ENCODE measurements at regions not wholly inside any gene's neighbourhood (a gene's known extent, or its start where the extent isn't known, plus 50 kb on each side); places are given as distances from the start of the nearest gene placed in this dataset.

GRCh38 chr5:21672911-21673310 is 1180.2 kb downstream of the CDH12 start (continued):
- TF ChIP-seq MAFF (IDR thresholded peaks at IDR 0.05; ENCODE audit: low read depth, low read length) (no peak), ZNF773 (CRISPR knock-in tag; IDR thresholded peaks at IDR 0.05; ENCODE audit: borderline replicate concordance) (no peak)

GRCh38 chr5:21672360-21672759 is 1180.8 kb downstream of the CDH12 start:
- DNase-seq (ENCODE audit: low spot score) (no peak), ATAC-seq (no peak), FAIRE-seq (no peak)
- in situ Hi-C loops (cut with HindIII; ENCODE audit: extremely low pct_ligation_motif_present, low pct_unique_long_range_greater_than_20kb) (no loop called here), intact Hi-C loops (cut with micrococcal nuclease; ENCODE audit: unreplicated experiment) (no loop called here)
- TF ChIP-seq ZNF660 (CRISPR knock-in tag; IDR thresholded peaks at IDR 0.05; ENCODE audit: borderline replicate concordance, low read depth) (no peak), GMEB1 (CRISPR knock-in tag; IDR thresholded peaks at IDR 0.05; ENCODE audit: borderline replicate concordance) (no peak), ZNF639 (CRISPR knock-in tag; conservative IDR thresholded peaks at IDR 0.05) (no peak), ZBTB42 (CRISPR knock-in tag; IDR thresholded peaks at IDR 0.05) (no peak), ZNF564 (CRISPR knock-in tag; IDR thresholded peaks at IDR 0.05) (no peak), ATF7 (IDR thresholded peaks at IDR 0.05) (no peak), ATF7 (CRISPR knock-in tag; IDR thresholded peaks at IDR 0.05) (no peak), SP2 (CRISPR knock-in tag; IDR thresholded peaks at IDR 0.05) (no peak), ZNF362 (CRISPR knock-in tag; IDR thresholded peaks at IDR 0.05; ENCODE audit: borderline replicate concordance) (no peak), ZBTB38 (CRISPR knock-in tag; IDR thresholded peaks at IDR 0.05) (no peak), ZNF703 (CRISPR knock-in tag; IDR thresholded peaks at IDR 0.05; ENCODE audit: borderline replicate concordance) (no peak), MLX (CRISPR knock-in tag; IDR thresholded peaks at IDR 0.05) (no peak), HNRNPK (IDR thresholded peaks at IDR 0.05; ENCODE audit: low read depth, low read length, poor library complexity, severe bottlenecking) (no peak), ZNF746 (CRISPR knock-in tag; IDR thresholded peaks at IDR 0.05) (no peak), DBP (CRISPR knock-in tag; IDR thresholded peaks at IDR 0.05; ENCODE audit: not compliant biosample characterization) (no peak), ZNF781 (CRISPR knock-in tag; IDR thresholded peaks at IDR 0.05; ENCODE audit: borderline replicate concordance, not compliant biosample characterization) (no peak), ZNF629 (CRISPR knock-in tag; conservative IDR thresholded peaks at IDR 0.05) (no peak)
- CTCF ChIA-PET (ENCODE audit: low intra/inter-chr PET ratio, low total read pairs) = no interaction called here
- Histone ChIP-seq H2AFZ (ENCODE audit: low read length) (no peak overlapping the region), H3K4me2 (ENCODE audit: low read depth, low read length) (no peak overlapping the region), H4K20me1 (ENCODE audit: insufficient read depth, low read length) (no peaks in the 10 kb centered on the region), H3K4me1 (ENCODE audit: insufficient read depth, low read length) (no peaks in the 10 kb centered on the region), H3K27me3 (ENCODE audit: control insufficient read depth in 1 of 2, insufficient read depth in 2 of 2, low read length in 2 of 2) (no peaks in the 10 kb centered on the region; a peak in 1 of 5 replicates), H3K79me2 (ENCODE audit: insufficient read depth, low read length) (no peaks in the 10 kb centered on the region), H3K9ac (ENCODE audit: insufficient read depth, low read depth, low read length) (no peak overlapping the region), H3K9me3 (ENCODE audit: low read length) (no peaks in the 10 kb centered on the region), H3K27ac (ENCODE audit: extremely low read length, insufficient read depth, low read length) (no peak overlapping the region), H3K36me3 (replicated peaks in 1 of 2; ENCODE audit: control insufficient read depth in 1 of 2, insufficient read depth in 2 of 2, low read length in 2 of 2) (no peaks in the 10 kb centered on the region), H3K4me3 (replicated peaks in 1 of 3; ENCODE audit: insufficient read depth in 1 of 3, low read depth in 2 of 3, low read length in 3 of 3) (no peak overlapping the region)
- no TSS peak for BruUV-seq (replicated peaks)
- POLR2A ChIA-PET = no interaction called here
